Medulla oblongata (tissue), 1 donor: ENCODE measurements at regions not wholly inside any gene's neighbourhood (a gene's known extent, or its start where the extent isn't known, plus 50 kb on each side); places are given as distances from the start of the nearest gene placed in this dataset.
A peak's percentile ranks its signal among the peaks of the same experiment; 100 is the strongest.

Experiments
- DNase-seq: peaks from one replicate; pipeline ENCODE4 v3.0.0-alpha.2; 2015; ENCODE audit errors: extremely low spot score

DNA sequence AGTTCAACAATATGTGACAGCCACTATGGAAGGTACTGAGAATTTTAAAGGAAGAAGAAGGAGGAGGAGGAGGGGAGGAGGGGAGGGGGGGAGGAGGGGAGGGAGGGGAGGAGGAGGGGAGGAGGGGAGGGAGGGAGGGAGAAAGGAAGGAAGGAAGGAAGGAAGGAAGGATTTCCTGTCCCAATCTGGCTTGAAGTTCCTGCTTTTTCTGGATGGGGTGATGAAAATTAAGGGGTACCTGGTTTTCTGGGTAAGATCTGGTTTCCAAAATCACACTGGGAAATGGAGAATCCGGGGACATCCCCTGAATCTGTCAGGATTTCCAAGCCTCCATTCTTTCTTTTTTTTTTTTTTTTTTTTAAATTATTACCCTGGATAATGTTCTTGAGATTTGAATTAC, 271.8 kb downstream of the MTX2 start:
- no peak for DNase-seq

DNA sequence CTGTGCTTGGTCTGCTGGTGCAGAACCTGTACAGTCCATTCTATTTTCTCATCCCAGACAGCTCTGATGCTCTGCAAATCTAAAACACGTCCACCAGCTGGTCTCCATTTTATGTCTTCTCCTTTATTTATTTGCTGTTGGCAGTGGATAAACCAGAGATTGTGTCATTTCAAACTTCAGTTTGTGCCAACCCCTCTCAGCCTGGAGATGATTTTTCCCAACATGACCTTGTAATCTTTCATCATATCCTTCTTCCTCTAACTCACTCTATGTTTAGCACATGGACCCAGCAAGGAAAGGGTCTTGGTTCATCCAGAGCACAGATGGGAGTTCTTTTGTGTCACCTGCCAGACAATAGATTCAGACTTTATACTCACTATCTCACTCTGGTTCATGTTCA, 273.2 kb downstream of the MTX2 start:
- DNase-seq: no peak

DNA sequence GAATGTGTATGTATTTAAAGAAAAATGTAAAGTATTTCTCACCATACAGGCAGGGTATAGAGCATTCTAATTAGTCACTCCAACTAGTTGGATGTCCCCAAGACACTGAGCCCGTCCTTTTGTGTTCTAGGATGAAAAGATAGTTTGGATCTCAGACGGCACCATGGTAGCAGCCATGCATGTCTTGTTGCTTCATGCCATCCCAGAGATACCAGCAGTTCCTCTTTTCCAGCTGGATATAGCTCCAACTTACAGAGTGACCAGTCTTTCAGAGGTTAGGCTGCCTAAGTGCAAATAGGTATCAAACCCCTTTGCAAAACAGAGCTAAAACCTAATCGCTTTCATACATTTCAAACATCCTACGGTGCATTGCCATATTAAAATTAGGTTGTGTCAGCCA, 275.3 kb downstream of the MTX2 start:
- DNase-seq: peak; percentile 9

DNA sequence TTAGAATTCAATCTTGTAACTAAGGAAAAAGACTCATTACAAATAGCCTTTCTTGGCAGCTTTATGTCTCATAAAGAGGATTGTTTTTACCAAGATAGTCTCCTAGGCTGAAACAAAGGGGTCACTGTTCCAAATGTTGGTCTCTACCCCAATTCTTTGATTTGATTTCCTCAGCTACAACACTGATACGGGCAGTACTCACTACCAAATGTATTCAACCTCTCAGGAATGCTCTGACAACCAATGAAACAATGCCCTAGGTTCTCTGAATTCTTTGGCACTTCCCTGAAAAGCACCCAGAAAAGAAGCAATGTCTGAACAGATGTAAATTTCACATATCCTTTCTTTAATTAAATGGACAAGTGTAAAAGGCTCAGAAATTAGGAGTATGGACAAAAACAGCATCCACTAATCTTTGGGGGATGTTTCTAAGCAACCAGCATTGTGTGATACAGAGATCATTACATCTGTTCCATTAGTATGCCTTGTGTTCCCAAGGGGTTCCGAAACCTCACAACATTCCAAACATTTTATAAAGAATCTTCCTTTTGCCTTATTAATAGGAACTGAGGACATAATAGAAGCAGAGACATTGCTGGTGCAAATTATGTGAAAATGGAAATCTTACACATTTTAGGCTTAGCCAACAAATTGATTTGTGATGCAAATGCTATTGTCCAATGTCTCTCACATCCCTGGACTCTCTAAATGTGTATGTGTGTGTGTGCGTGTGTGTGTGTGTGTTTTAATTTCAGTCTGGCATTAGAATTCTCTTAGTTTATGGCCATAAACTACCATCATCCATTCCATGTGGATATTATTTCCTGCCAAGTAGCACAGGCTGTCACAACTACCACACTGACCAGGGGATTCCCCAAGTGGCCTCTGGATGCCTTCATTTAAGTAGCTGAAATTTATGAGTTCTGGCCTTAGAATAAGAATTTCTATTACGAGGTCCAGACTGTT, 276.0 kb downstream of the MTX2 start:
- peak; percentile 54 for DNase-seq

DNA sequence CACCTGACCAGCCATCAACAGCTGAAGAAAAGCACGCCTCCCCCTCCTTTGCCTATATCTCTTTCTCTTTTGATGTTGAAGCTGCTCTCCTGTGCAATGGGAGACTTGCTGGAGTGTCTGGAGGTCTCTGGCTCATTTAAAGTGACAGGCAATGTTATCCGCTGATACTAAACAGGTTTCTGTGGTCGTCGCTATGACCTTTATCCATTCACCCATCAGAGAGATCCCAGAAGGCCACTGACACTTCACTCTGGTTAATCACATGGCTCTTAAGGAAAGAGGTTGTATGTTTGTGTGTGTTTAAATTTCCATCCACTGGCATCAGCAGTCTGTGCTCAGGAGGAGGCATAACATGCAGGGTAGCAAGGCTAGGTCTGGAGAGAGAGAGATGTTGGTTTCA, 277.3 kb downstream of the MTX2 start:
- no peak for DNase-seq

DNA sequence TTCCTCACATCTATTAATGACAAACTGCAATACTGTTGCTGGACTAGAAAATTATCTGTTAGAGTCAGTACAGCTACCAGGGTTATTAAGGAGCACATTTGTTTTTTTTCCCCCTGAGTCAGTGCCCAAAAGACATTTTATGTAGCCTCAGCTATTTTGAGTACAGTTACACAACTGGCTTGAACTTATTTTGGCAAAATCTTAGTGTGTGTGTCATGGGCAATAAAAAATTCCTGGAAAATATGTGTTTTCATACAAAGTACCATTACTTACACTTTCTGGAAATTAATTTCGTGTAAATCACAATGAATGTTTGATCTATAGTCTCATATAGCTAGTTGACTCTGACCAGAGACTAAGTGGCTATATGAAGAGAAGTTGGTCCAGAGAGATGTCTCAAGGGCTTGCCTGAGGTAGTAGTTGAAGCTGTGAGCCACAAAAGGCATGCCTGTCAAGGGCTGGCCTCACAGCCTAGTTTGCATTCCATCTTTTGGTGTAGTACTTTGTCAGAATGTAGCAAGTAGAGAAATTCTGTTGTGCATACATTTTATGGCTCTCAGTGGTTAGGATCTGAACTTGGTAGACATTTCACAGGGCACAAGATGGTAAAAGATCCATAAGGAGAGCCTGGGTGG, 283.4 kb downstream of the MTX2 start:
- DNase-seq: no peak

DNA sequence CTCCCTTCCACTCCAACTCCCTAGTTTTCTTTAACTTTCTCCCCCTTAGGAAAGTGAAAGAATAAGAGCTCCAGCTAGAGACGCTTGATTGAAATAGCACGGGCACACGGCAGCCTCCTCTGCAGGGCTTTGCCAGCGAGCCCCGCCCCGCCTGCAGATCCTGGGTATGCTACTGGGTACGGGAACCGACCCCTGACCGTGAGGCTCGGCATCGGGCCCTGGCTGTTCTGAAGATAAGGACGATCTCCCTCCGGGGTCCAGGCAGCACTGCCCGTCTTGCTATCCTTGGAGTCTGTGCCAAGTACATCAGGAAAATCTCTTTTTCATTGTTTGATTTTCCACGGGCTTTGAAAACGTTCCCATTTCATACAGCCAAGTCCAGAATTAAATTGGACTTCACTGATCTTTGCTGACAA, 284.5 kb downstream of the MTX2 start:
- DNase-seq: peak; percentile 74

DNA sequence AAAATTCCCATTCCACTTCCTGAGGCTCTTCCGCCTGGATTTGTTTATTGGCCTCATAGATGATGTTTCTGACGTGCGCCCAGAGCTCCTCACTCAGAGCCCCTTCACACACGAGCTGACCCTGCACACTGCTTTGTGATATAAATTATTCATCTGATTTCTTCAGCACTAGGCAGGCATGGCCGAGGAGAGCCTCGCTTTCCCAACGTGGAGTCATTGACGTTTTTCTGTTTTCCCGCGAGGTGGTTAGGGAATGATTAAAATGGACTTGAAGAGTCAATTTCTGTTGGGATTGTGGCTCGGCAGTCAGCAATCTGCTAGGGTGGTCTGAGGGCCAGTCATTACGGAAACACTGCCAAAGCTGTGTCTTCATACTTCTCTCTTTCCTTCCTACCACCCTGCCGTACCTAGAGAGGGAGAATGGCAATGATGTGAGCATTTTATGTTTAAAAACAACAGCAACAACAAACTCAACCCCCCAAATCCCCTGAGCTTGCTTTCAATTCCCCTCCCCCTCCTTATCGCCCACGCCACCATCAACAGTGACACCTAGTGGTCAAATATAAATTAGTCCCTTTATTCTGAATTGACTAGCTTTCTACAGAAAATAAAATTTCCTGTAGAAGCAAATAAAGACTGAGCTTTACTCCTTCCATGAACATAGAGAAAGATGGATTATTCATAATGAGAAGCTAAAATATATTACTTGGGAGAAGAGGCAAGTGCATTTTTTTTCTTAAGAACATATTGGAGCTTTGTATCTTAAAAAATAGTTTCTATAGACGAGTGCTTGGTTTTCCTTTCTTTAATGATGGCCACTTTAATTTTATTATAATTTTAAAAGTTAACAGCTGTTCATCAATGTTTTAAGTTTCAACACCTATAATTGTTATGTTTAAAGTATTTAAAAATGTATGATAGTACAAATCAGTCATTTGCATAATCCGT, 285.1 kb downstream of the MTX2 start:
- peak; percentile 85 for DNase-seq

DNA sequence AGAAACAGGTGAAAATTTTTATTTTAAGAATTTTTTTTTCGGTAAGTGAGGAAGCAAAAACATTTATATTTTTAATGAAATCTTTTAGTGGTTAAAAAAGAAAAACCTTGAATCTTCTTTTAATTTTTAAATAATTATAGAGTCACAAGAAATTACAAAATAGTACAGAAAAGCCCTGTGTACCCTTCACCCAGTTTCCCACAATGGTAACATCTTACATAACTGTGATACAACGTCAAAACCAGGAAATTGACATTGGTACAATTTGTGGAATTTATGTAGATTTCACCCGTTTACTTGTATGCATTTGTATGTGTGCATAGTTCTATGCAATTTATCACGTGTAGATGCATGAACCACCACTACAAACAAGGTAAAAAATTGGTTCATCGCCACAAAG, 285.9 kb downstream of the MTX2 start:
- DNase-seq: no peak

DNA sequence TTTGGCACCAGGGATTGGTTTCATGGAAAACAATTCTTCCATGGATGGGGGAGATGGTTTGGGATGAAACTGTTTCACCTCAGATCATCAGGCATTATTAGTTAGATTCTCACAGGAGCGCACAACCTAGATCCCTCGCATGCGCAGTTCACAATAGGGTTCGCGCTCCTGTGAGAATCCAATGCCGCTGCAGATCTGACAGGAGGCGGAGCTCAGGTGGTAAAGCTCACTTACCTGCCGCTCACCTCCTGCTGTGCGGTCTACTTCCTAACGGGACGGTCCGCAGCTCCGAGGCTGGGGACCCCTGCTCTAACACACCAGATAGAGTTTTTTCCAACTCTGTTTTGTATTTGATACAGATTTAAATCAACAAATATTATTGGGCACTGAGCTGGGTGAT, 286.5 kb downstream of the MTX2 start:
- DNase-seq: no peak

DNA sequence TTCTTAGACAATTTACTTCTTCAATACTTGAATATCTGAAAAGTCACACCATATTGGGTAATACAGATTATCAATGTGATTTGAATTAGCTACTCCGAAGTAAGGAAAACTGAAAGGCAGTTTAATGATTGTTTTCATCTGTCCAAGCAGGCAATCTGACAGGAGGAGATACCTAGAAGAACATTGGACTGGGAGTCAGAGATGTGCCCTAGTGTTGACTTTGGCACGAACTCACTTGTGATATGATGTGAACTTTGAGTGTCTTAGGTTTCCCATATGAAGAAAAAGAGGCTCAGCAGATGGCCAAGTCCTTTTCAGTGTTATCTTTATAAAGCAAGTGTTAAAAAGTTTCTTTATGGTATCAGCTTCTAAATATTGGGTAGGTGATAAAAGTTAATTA, 287.1 kb downstream of the MTX2 start:
- DNase-seq: no peak

DNA sequence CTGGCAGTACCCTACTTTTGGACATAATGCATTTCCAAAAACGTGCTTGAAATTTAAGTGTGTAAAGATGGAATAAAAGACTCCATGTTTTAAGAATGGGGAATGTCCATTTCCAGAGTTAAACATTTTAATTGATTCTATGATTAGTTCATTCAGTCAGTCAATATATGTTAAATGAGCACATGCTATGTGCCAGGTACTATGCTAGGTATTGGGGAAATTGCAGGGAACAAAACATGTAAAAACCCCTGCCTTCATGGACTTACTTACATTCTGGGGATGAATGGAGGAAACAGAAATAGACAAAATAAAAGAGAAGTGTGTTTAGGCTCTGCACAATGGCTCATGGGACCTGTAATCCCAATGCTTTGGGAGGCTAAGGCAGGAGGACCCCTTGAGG, 288.6 kb downstream of the MTX2 start:
- DNase-seq: no peak

DNA sequence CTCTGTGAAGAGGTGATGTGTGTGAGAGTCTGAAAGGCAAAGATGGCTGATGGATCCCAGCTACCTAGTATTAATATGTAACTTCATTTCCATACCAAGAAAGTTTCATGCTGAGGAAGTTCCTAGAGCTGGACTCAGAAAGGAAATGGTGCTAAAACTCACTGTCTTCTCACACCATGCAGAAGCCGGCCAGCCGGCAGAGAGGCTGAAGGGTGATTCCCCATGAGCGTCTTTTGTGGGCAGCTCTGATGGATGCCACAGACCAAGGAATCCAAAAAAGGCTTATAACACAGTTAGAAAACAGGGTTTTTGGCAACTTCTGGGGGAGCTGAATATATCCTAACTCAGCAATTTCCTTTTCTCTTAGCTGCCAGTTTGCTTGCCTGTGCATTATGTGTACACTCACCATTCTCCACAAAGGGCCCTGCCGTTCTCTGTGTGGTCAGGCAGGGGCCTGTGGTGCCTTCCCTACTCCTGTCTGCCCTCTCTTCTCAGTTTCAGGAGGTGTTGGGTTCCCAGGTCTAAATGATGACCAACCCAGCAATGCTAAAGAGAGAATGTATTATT, 289.4 kb downstream of the MTX2 start:
- no peak for DNase-seq

DNA sequence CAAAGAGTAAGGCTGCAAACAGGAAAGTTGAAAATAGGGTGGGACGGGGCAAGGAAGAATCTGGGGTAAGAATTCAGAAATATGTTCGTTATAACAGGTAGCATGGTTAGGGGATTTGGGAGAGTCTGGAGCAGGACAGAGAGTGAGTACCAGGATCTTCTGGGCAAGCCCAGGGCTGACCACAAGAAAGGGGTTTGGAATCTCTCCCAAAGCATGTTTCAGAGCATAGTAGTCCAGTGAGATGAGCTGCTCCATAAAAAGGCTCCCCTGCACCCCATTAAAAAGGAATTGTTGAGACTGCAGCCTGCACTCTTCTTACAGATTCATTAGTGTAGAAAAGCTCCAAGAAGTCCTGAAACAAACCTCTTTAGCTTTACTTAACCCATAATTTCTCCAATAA, 291.1 kb downstream of the MTX2 start:
- DNase-seq: no peak

DNA sequence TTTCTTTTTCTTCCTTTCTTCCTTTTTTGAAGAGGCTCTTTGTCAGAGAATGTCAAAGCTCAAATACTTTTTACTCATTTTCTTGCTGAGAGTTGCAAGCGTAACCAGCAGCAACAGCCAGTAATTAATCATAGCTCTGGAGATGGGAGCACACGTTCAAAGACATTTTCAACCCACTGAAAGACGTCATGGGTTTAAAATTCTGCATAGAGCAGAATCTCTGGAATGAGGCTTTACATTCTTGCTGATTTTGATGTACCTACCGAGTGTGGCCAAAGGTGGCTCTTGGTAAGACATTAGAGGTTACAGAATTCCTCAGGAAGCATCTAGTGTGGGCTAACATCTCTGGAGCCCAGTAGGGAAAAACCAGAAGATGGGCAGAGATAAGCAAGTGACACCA, 292.5 kb downstream of the MTX2 start:
- no peak for DNase-seq

DNA sequence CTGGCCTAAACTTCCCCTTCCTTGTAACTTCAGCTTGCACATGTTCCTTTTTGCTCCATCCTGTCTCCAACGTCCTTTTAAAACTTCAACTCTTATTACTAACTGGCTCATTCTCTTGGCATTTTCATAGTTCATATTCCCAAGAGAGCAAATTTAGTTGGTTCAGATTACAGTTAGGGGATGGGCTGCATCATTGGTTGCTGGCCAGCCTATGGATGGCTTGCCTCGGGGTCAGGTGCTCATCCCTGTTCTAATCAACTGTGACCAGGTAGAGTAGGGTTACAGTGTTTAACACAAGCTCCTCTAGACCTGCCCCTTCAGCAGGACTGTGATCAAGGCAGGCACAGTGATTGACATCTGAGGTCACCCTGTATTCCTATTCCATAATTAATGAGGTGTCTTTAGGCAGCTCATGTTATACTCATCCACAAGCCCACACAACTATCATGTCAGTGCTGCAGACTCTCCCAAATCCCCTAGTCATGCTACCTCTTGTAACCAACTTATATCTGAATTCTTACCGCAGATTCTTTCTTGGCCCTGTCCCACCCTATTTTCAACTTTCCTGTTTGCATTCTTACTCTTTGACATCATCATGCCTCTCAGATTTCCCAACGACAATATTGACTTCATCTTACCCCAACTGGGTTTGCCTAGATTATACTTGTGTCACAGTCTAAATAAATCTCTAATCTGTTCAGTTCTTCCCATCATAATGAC, 293.3 kb downstream of the MTX2 start:
- DNase-seq: no peak

DNA sequence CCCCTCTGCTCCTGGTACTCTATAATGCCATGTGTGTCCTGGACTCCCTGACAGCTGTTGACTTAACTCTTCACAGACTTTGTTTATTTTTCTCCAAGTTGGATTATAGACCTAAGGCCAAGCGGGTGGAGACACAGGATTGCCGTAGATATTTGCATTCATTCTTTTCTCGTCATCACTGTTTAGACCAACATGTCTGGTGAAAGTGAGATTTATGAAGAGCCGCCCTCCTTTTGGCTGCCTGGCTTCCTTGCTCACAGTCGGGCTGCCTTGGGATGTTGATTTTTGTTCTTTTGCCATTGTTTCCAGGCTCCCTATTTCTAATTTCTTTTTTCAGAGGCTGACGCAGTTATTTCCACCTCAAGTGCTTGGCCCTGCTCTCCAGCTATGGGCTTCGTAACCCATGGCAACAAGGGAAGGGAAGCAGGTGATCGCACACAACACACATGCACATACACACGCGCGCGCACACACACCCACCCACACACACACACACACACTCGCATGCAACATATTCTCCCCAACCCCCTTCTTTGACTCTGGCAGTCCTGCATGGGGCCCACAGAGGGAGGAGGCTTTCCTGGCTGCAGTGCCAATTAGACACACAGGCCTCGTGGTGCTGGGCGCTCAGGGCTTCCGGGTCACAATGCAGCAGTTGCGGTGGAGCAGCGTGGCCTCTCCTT, 296.5 kb downstream of the MTX2 start:
- DNase-seq: no peak

DNA sequence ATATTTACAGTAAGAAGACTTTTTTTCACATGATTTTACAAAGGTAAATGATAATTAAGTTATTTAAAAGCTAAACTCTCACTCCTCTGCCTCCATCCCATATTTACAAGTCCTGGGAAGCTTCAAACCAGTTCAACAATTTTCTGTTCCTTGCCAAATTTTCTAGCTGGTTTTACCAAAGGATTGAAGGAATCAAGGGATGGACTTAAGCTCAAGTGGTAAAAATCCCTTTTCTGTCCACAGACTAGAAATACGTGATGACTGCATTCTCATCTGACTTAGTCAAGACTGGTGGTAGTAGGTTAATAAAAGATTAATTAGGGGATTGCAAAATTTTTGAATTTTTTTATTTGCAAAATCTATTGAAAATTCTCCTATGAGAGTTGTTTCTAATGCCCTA, 297.3 kb downstream of the MTX2 start:
- DNase-seq: no peak

DNA sequence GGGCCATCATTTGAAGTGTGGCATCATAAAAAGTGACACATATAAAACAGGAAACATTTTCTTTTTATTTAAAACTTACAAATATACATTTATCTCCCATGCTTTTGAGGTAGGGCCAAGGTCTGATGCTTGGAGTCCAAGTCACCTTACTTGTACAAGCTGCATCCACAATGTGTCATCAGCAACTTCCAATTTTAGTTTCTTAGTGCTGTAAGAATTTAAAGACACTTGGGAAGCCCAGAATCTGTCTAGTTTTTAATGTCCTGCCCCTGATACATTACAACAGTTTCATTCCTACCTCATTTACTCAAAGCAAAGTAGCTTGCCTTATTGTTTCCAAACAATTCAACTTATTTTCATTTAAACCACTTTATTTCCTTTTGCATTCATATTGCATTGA, 297.7 kb downstream of the MTX2 start:
- no peak for DNase-seq

DNA sequence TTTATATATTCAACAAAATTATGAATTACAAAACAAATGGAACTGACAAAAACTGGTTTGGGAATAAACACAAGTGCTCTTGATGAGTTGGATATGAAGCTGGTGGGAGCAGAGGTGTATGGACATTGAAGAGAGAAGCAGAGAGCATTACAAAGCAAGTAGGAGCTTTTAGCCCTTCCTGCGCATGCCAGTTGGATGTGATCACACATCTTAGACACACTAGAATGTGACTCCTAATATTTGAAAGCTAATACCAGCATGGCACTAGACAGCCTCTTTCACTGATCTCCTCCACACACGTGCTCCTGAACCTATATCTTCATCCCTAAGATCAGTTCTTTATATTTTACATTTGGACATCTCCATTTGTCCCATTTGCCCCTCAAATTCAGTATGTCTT, 298.1 kb downstream of the MTX2 start:
- no peak for DNase-seq

DNA sequence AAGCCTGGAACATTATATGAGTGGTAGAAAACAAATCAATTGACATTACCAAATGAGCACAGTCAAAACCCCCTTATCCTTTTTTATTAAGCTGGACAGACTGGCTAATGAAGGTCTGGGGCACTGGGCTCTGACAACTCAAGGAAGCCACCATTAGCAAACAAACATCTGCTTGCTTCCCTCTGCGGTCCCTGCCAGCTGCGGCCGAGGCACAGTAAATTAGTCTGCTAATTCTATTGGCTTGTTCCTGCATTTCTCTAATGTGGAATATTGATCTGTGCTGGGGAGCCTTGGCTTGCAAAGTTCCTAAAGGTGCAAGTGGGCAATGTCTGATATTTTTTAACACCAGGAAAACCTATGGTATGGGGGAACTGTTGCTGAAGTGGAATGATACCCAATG, 300.3 kb downstream of the MTX2 start:
- no peak for DNase-seq
